Fibroblast of lung (primary cell): ENCODE measurements at regions not wholly inside any gene's neighbourhood (a gene's known extent, or its start where the extent isn't known, plus 50 kb on each side); places are given as distances from the start of the nearest gene placed in this dataset.

ENCODE experiments used
- CTCF ChIP-seq, 2 donors: IDR thresholded peaks in 1 of 2; conservative IDR thresholded peaks in 1 of 2; 1 replicate in 1 of 2; 2 replicates in 1 of 2; pipeline ENCODE4 v1.5.1; 2011 to 2012; ENCODE audit warnings: low read length in 2 of 2, control low read depth in 1 of 2, inconsistent platforms in 1 of 2, low read depth in 1 of 2, mild to moderate bottlenecking in 1 of 2
- EZH2 ChIP-seq: IDR thresholded peaks from 2 replicates; pipeline ENCODE4 v1.5.1; 2012; ENCODE audit warnings: low read length, control low read depth, mild to moderate bottlenecking; ENCODE audit errors: missing control alignments

GRCh38 chr2:212854116-212854515 is 297.3 kb downstream of the IKZF2 start:
- no peak for TF ChIP-seq CTCF (conservative IDR thresholded peaks at IDR 0.05 in 1 of 2, IDR thresholded peaks at IDR 0.05 in 1 of 2; ENCODE audit: low read depth in 1 of 2, low read length in 2 of 2)
- TF ChIP-seq EZH2 = no peak
